OCI-LY3 (cell line): ENCODE measurements at regions not wholly inside any gene's neighbourhood (a gene's known extent, or its start where the extent isn't known, plus 50 kb on each side); places are given as distances from the start of the nearest gene placed in this dataset.

Experiments used
- H2AFZ ChIP-seq: fragments of 200-600, 300-600 bp; shearing (Covaris generic); 2 replicates; pipeline ENCODE4 v1.6.0; 2014; ENCODE audit warnings: antibody characterized with exemption, low read depth, low read length
- H3K27ac ChIP-seq: fragments of 200-600, 300-600 bp; sonication (generic); 2 replicates; pipeline ENCODE4 v1.5.1; 2014; ENCODE audit warnings: mild to moderate bottlenecking, low read length, moderate library complexity, mixed read lengths
- H3K27me3 ChIP-seq: fragments of 200-600, 300-600 bp; sonication (generic); 2 replicates; pipeline ENCODE4 v1.6.1; 2014; ENCODE audit warnings: low read depth, low read length, mixed read lengths
- H3K36me3 ChIP-seq: fragments of 200-600, 300-600 bp; sonication (generic); replicated peaks from 2 replicates; pipeline ENCODE3; 2014; ENCODE audit warnings: low read depth, low read length, mixed read lengths
- H3K4me1 ChIP-seq: fragments of 300-600, 200-600 bp; sonication (generic); 2 replicates; pipeline ENCODE4 v1.6.1; 2014; ENCODE audit warnings: low read length, mixed read lengths
- H3K4me2 ChIP-seq: fragments of 200-600, 300-600 bp; sonication (generic); 2 replicates; pipeline ENCODE4 v1.6.1; 2014; ENCODE audit warnings: low read length, mixed read lengths
- H3K4me3 ChIP-seq: fragments of 300-600, 200-600 bp; sonication (generic); 2 replicates; pipeline ENCODE4 v1.5.1; 2014; ENCODE audit warnings: antibody characterized with exemption, mild to moderate bottlenecking, low read length, moderate library complexity
- H3K79me2 ChIP-seq: fragments of 300-600, 200-600 bp; shearing (Covaris generic); 2 replicates; pipeline ENCODE4 v1.6.1; 2014; ENCODE audit warnings: mild to moderate bottlenecking, low read length, mixed read lengths
- H3K9ac ChIP-seq: fragments of 300-600, 200-600 bp; shearing (Covaris generic); 2 replicates; pipeline ENCODE4 v1.6.0; 2014; ENCODE audit warnings: mild to moderate bottlenecking, low read length, moderate library complexity
- H3K9me3 ChIP-seq: fragments of 200-600, 300-600 bp; shearing (Covaris generic); 2 replicates; pipeline ENCODE4 v1.6.1; 2014; ENCODE audit warnings: low read length, mixed read lengths; ENCODE audit not compliant: insufficient read depth
- H4K20me1 ChIP-seq: fragments of 200-600, 300-600 bp; sonication (generic); 2 replicates; pipeline ENCODE4 v1.6.1; 2016; ENCODE audit warnings: low read length, mixed read lengths; ENCODE audit not compliant: insufficient read depth
- CTCF ChIP-seq: fragments of 200-600, 300-600 bp; sonication (generic); IDR thresholded peaks from 2 replicates; pipeline ENCODE4 v1.5.1; 2014; ENCODE audit warnings: antibody characterized with exemption, low read length, low read depth
- EZH2phosphoT487 ChIP-seq: fragments of 200-600 bp; shearing (Covaris generic); IDR thresholded peaks from 2 replicates; pipeline ENCODE4 v1.6.1; 2018; ENCODE audit warnings: antibody characterized with exemption, mixed run types, low read depth

GRCh38 chr6:134637847-134638437 lies 312.0 kb downstream of the ALDH8A1 start:
- Histone ChIP-seq H3K9me3 (no peaks in the 10 kb centered on the region), H3K4me3 (no peak overlapping the region), H3K9ac (no peak overlapping the region), H3K79me2 (no peaks in the 10 kb centered on the region), H4K20me1 (no peaks in the 10 kb centered on the region), H3K36me3 (no peaks in the 10 kb centered on the region), H3K27ac (no peak overlapping the region), H3K4me2 (peak overlapping the region; percentile 27), H2AFZ (no peak overlapping the region), H3K4me1 (peaks cover 35% of the 10 kb centered on the region), H3K27me3 (no peaks in the 10 kb centered on the region)
- no peak for TF ChIP-seq CTCF
- TF ChIP-seq EZH2phosphoT487 = no peak

GRCh38 chr6:134637282-134637681 lies 312.6 kb downstream of the ALDH8A1 start:
- Histone ChIP-seq H4K20me1 (no peaks in the 10 kb centered on the region), H3K27ac (no peak overlapping the region), H3K36me3 (no peaks in the 10 kb centered on the region), H3K79me2 (no peaks in the 10 kb centered on the region), H3K9me3 (no peaks in the 10 kb centered on the region), H3K4me1 (peaks cover 35% of the 10 kb centered on the region), H2AFZ (no peak overlapping the region), H3K4me2 (no peak overlapping the region), H3K9ac (no peak overlapping the region), H3K27me3 (no peaks in the 10 kb centered on the region), H3K4me3 (no peak overlapping the region)
- TF ChIP-seq CTCF = no peak
- no peak for TF ChIP-seq EZH2phosphoT487

GRCh38 chr6:134636186-134636799 lies 313.6 kb downstream of the ALDH8A1 start:
- no peaks in the 10 kb centered on the region for H3K36me3 ChIP-seq
- TF ChIP-seq CTCF (no peak), EZH2phosphoT487 (no peak)

GRCh38 chr6:134634966-134635365 lies 314.9 kb downstream of the ALDH8A1 start:
- Histone ChIP-seq H3K9ac (no peak overlapping the region), H3K9me3 (no peaks in the 10 kb centered on the region), H3K4me2 (no peak overlapping the region), H3K4me1 (peaks cover 39% of the 10 kb centered on the region), H4K20me1 (no peaks in the 10 kb centered on the region), H3K27me3 (no peaks in the 10 kb centered on the region), H3K27ac (no peak overlapping the region), H3K79me2 (no peaks in the 10 kb centered on the region), H2AFZ (no peak overlapping the region), H3K36me3 (no peaks in the 10 kb centered on the region), H3K4me3 (no peak overlapping the region)
- no peak for TF ChIP-seq CTCF
- no peak for TF ChIP-seq EZH2phosphoT487

More at GRCh38 chr6:134636186-134636799, 313.6 kb downstream of the ALDH8A1 start:
- H3K27me3 ChIP-seq = no peaks in the 10 kb centered on the region
- no peak overlapping the region for H2AFZ ChIP-seq
- H3K4me3 ChIP-seq = no peak overlapping the region
- H3K9me3 ChIP-seq = no peaks in the 10 kb centered on the region
- H3K79me2 ChIP-seq = no peaks in the 10 kb centered on the region
- no peak overlapping the region for H3K9ac ChIP-seq
- no peak overlapping the region for H3K27ac ChIP-seq
- H3K4me2 ChIP-seq = no peak overlapping the region
- H4K20me1 ChIP-seq = no peaks in the 10 kb centered on the region
- peaks cover 38% of the 10 kb centered on the region for H3K4me1 ChIP-seq
